ENCODE measurements at regions not wholly inside any gene's neighbourhood (a gene's known extent, or its start where the extent isn't known, plus 50 kb on each side); places are given as distances from the start of the nearest gene placed in this dataset.
"Not testable (repeated sequence)": the region's sequence is repeated elsewhere in the genome, so short reads cannot be mapped to it uniquely, and the experiment has no call there.

DNA sequence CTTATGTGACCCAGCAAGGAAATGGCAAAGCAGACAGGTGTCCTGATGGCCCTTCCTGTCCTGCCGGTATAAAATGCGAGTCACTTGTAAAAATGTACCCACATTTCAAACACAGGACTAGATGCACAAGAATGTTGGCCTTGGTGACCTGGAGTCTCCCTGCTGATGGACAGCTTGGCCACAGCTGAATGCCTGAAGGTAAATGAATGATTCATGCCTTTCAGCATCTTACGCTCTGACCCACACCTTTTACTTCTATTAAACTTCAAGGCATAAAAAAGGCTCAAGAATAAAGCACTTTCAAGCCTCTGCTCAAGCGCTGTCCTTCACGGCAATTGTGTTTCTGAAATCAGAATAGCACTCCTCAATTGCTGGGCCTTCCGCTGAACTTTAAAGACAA, 228.0 kb upstream of the SLCO3A1 start:
- DNase-seq = no peak

- no peak for DNase-seq
These were observed 225.8 kb upstream of the SLCO3A1 start for GRCh38 chr15:91627473-91628278.

- DNase-seq = no peak
These were observed 223.4 kb upstream of the SLCO3A1 start for GRCh38 chr15:91630090-91630489.

DNA sequence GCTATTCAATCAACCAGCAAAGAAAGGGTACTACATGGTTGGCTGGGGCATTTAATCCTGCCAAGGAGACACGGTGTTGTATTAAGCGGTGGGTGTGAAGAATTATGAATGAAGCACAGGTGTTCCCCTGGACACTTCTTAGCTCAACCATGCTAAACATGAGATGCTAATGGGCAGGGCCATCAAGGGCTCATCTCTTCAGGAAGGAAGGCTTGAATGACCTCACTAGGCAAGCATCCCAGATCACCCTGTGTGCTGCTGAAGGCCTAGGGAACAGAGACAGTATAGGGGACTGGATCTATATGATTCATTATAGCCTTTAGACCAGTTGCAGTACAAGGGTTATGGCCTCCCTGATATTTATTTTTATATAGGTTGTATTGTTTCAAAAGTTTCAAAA, 221.3 kb upstream of the SLCO3A1 start:
- no peak for DNase-seq

GRCh38 chr15:91632981-91633380, 220.5 kb upstream of the SLCO3A1 start:
- no peak for DNase-seq

DNA sequence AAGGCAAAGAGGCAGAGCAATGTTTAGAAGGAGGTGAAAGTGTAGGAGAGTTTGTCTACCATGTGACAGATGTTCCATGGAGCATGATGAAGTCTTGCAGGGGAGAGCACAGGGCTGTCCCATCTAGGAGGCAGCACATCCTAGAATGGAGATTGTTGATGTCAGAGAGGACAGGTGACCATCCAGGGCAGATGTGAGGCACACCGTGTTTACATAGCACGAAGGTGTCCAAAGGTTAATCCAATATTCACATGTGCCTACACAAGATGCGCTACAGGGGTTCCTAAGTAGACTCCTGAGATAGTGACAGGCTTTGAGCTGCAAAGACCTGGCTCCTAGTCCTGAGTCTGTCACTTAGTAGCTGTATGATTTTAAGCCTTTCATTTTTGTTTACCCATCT, 219.3 kb upstream of the SLCO3A1 start:
- no peak for DNase-seq

DNA sequence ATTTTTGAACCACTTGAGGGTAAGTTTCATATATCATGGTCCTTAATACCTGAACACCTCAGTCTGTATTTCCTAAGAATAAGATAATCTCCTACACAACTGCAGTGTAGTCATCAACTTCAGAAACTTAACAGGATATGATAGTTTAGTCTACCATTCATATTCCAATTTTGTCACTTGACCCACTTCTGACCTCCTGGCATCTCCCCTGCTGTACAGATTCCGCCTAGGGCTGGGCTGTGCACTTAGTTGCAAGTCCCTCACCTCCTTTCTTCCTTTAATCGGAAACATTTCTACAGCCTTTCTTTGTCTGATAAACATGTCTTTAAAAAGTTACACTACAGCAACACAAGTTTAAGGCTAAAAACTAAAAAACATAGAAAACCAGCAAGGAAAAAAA, 218.4 kb upstream of the SLCO3A1 start:
- DNase-seq = no peak

DNA sequence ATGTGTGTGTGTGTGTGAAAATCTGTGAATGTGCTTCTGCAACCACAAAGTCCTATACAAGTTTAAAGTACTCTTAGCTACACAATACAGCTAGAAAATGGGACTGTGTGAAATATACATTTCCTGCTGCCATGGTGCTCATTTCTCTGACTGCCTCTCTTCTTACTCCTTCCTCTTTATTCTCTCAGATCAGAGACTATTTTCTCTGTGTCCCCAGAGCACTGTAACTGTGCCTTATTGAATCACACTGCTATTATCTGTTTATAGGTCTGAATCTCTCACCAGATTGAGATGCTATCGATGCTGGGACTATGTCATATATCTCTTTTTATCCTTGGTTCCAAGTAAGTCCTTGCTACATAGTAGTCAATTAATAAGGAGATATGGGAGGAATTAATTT, 217.9 kb upstream of the SLCO3A1 start:
- no peak for DNase-seq

DNA sequence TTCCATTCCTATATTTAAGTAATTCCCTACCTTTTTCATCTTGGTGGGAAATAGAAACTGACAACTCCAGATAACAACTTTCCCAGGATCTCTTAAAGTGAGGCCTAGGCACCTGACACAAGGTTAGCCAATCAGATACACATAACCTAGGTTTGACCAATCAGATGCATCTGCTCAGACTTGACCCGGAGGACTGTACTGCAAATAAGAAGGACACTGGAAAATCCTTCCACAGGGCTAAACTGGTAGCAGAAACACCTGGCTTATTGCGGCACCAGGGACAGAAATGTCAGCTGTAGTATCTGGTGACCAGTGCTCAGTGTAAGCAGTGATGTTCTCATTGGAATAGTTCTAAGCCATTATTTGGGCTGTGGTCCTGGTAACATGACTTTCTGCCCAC, 204.5 kb upstream of the SLCO3A1 start:
- DNase-seq = no peak

DNA sequence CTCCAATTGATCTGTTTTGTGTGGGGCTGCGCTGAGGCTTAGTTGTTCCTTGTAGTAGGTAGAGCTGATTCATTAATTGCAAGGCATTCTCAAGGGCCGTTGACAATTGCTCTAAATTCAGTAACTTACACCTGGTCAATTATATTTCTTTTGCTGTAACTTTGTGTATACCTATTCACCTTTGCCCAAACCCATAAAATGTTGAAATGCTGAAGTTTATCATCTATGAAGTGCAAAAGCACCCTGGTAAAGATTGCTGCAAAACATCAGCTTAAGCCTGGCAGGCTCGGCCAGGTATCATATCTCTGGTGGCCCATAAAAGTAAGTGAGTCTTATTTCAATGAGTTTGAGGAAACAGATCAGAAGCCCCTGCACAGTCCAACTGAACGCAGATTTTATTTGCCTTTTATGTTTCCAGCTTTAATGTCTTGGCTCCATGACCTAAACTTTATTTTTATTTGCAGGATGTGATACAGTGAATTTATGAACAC, 203.6 kb upstream of the SLCO3A1 start:
- no peak for DNase-seq

DNA sequence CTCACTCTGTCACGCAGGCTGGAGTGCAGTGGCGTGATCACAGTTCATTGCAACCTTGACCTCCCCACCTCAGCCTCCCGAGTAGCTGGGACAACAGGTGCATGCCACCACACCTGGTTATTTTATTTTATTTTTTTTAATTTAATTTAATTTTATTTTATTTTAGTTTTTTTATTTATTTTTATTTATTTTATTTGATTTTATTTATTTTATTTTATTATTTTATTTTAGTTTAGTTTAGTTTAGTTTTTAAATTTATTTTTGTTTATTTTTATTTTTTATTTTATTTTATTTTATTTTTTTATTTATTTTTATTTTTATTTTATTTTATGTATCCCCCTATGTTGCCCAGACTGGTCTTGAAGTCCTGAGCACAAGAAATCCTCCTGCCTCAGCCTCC, 202.3 kb upstream of the SLCO3A1 start:
- DNase-seq = no peak

DNA sequence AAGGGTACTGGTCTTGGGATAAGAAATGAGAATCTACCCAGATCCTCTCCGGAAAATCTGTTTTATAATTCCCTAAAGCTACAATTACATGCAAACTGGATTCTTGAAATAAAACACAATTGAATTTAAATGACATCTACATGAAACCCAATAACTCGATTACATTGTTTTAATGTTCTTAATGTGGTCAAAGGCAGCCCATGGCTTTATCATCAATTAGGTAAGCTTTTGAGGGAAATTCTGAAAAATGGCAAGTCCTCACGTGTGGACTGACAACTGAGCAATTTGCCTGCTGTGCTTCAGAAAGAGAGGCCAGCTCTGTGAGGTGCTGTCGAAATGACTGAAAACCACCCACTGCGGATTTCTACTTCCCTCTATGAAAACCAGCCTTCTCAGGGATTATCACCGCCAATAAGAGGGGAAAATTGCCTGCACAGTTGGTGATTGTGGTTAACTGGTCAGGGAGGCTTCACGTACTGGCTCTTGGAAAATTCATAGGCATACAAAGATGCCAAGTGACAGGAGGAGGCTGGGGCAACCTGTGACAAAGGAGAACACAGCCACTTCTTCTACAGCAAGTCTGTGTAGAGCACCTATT, 200.8 kb upstream of the SLCO3A1 start:
- no peak for DNase-seq

DNA sequence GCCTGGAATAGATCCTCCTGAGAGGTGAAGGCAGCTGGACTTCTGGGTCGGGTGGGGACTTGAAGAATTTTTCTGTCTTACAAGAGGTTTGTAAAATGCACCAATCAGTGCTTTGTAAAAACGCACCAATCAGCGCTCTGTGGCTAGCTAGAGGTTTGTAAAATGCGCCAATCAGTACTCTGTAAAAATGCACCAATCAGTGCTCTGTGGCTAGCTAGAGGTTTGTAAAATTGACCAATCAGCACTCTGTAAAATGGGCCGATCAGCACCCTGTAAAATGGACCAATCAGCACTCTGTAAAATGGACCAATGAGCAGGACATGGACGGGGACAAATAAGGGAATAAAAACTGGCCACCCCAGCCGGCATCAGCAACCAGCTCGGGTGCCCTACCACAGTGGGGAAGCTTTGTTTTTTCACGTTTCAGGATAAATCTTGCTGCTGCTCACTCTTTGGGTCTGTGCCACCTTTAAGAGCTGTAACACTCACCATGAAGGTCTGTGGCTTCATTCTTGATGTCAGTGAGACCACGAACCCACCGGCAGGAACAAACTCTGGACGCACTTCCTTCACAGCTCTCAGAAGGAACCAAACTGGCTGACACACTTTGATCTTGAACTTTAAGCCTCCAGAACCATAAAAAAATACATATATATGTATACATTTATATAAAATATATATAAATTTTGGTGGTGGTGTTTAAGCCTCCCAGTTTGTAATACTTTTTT, 197.8 kb upstream of the SLCO3A1 start:
- DNase-seq = not testable (repeated sequence)

DNA sequence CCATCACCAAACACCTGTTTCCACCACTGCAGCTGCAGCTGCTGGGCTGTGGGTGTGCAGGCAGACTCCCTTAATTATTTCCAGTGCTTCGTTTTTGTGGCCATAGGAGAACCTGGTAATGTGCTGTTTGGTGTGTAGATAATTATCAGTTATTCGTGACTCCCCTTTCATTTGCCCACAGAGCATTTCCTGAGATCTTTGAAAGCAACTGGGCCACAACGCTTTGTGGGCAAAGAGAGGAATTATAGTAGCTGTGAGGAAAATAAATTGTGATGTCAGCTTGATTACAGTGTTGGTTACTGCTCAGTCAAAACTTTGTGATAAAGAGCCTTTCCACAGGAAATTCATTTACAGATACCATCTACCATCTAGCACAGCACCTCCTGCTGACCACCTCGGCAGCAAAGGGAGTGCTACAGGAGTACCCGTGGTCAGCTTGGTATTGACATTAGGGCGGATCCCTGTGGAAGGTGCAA, 193.3 kb upstream of the SLCO3A1 start:
- DNase-seq = no peak

DNA sequence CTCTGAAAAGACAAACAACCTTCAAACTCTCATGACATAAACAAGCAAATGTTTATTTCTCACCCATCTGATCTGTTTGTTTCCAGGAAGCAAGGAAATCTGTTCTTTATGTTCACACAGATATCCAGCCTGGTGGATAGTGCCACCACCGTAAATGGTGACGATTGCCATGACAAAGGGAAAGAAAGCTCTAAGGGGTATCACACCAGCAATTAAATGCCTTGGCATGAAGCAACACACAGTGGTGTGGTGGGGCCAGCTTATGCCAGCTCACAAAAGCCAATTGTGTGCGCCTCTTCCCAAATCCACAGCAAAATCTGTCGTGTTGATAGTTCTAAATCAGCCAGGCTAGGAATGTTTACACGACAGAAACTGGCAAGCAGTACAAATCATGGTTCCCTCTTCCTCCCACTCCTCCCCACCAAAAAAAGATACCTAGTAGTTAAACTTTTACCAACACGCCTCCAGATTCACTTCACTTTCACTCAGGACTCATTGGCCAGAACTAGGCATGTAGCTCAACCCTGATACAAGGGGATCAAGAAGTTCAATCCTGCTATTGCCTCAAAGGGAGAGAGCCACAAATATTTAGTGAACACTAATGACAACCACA, 189.2 kb upstream of the SLCO3A1 start:
- DNase-seq = no peak

- no peak for DNase-seq
These were observed 188.3 kb upstream of the SLCO3A1 start for GRCh38 chr15:91665212-91665611.

GRCh38 chr15:91668370-91668769, 185.1 kb upstream of the SLCO3A1 start:
- no peak for DNase-seq

DNA sequence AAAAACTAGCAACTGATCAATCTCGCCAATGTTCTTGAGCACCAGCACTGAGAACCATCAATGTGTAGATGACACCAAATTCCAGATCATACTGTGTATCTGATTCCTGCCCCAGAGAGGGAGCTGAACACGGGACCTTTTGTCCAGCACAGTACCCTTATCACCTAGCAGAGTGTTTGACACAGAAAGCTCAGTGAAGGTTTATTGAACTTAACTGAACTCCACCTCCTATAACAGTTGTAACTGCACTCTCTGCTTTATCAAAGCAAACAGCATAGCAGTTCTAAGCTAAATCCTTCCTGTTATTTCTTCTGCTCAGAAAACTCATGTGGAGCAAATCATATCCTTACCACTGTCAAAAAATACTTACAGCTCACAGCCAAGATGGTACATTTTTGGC, 183.4 kb upstream of the SLCO3A1 start:
- DNase-seq = no peak

GRCh38 chr15:91678003-91678402, 175.5 kb upstream of the SLCO3A1 start:
- no peak for DNase-seq

- DNase-seq = no peak
These were observed 174.1 kb upstream of the SLCO3A1 start for GRCh38 chr15:91679447-91679846.

DNA sequence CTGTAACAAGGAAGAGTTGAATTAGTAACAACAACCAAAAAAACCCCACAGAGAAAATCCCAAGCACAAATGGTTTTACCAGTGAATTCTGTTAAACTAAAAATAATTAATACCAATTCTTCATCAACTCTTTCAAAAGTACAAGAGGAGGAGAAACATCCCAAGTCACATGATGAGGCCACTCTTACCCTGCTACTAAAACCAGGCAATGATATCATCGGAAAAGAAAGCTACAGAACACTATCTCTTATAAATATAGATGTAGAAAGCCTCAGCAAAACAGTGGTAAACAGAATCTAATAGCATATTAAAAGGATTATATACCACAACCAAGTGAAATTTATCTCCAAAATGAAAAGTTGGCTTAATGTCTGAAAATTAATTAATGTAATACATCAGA, 168.1 kb upstream of the SLCO3A1 start:
- no peak for DNase-seq

- no peak for DNase-seq
These were observed 164.7 kb upstream of the SLCO3A1 start for GRCh38 chr15:91688811-91689210.

GRCh38 chr15:91689377-91689776, 164.1 kb upstream of the SLCO3A1 start:
- DNase-seq = no peak

Data from NCI-H1436 (cell line).